ENCODE measurements at regions not wholly inside any gene's neighbourhood (a gene's known extent, or its start where the extent isn't known, plus 50 kb on each side); places are given as distances from the start of the nearest gene placed in this dataset.

- TF ChIP-seq, protein P1, sequence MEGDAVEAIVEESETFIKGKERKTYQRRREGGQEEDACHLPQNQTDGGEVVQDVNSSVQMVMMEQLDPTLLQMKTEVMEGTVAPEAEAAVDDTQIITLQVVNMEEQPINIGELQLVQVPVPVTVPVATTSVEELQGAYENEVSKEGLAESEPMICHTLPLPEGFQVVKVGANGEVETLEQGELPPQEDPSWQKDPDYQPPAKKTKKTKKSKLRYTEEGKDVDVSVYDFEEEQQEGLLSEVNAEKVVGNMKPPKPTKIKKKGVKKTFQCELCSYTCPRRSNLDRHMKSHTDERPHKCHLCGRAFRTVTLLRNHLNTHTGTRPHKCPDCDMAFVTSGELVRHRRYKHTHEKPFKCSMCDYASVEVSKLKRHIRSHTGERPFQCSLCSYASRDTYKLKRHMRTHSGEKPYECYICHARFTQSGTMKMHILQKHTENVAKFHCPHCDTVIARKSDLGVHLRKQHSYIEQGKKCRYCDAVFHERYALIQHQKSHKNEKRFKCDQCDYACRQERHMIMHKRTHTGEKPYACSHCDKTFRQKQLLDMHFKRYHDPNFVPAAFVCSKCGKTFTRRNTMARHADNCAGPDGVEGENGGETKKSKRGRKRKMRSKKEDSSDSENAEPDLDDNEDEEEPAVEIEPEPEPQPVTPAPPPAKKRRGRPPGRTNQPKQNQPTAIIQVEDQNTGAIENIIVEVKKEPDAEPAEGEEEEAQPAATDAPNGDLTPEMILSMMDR (conservative IDR thresholded peaks at IDR 0.05 in 1 of 2, IDR thresholded peaks at IDR 0.05 in 1 of 2; ENCODE audit: extremely low read depth in 1 of 2, insufficient read depth in 1 of 2, low read depth in 1 of 2, low read length in 2 of 2) = no peak
- TF ChIP-seq EZH2 (IDR thresholded peaks at IDR 0.05; ENCODE audit: borderline replicate concordance, low read length) = no peak
These were observed 170.4 kb upstream of the CWC22 start for GRCh38 chr2:180177534-180177933.

Data from mammary epithelial cell (primary cell).